Activated T-helper 2 cell treated with anti-CD3 and anti-CD28 coated beads, Interferon-gamma antibody, Interleukin-2, Interleukin-4, amounts not matched to agents 10 μg/mL and 5 μg/mL and 100 μg/mL, durations not matched to agents 14 hours and 24 hours and 36 hours (primary cell): ENCODE measurements at regions not wholly inside any gene's neighbourhood (a gene's known extent, or its start where the extent isn't known, plus 50 kb on each side); places are given as distances from the start of the nearest gene placed in this dataset.
"Not testable (repeated sequence)": the region's sequence is repeated elsewhere in the genome, so short reads cannot be mapped to it uniquely, and the experiment has no call there.

Experiments
- DNase-seq: peaks from one replicate; pipeline ENCODE4 v3.0.0; 2021; ENCODE audit warnings: low spot score
- H3K27ac Mint-ChIP-seq: one replicate; pipeline ENCODE4 v1.8.0; 2021; ENCODE audit warnings: mixed read lengths
- H3K27me3 Mint-ChIP-seq: one replicate; pipeline ENCODE4 v1.8.0; 2021; ENCODE audit warnings: low read depth, mixed read lengths
- H3K36me3 Mint-ChIP-seq: one replicate; pipeline ENCODE4 v1.8.0; 2021; ENCODE audit warnings: low read depth, mixed read lengths
- H3K4me1 Mint-ChIP-seq: one replicate; pipeline ENCODE4 v1.8.0; 2021; ENCODE audit warnings: low read depth, mixed read lengths
- H3K4me3 Mint-ChIP-seq: one replicate; pipeline ENCODE4 v1.8.0; 2021; ENCODE audit warnings: low read depth, mild to moderate bottlenecking, moderate library complexity, mixed read lengths
- H3K9me3 Mint-ChIP-seq: one replicate; pipeline ENCODE4 v1.8.0; 2021; ENCODE audit warnings: mixed read lengths
- intact Hi-C: fragments of 100-400 bp; cut with micrococcal nuclease; formaldehyde crosslinking; loops from one replicate; pipeline ENCODE4 v1.15.1; 2023

- Mint-ChIP-seq H3K4me1 (no peaks in the 10 kb centered on the region), H3K36me3 (no peaks in the 10 kb centered on the region), H3K27ac (no peak overlapping the region), H3K9me3 (no peaks in the 10 kb centered on the region), H3K4me3 (no peak overlapping the region), H3K27me3 (no peaks in the 10 kb centered on the region)
- DNase-seq: no peak
- intact Hi-C loops: no loop called here
Observed at GRCh38 chr5:120942596-120943350, 478.7 kb downstream of the PRR16 start.

DNA sequence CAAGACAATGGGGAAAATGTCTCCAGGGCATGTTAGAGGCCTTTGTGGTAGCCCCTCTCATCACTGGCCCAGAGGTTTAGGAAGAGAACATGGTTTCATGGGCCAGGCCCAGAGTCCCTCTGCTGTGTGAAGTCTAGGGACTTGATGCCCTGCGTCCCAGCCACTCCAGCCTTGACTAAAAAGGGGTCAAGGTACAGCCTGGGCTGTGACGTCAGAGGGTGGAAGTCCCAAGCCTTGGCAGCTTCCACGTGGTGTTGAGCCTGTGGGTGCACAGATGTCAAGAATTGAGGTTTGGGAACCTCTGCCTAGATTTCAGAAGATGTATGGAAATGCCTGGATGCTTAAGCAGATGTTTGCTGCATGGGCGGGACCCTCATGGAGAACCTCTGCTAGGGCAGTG lies 485.5 kb downstream of the PRR16 start:
- H3K4me3 Mint-ChIP-seq, H3K36me3 Mint-ChIP-seq, DNase-seq, H3K27ac Mint-ChIP-seq, intact Hi-C loops, H3K4me1 Mint-ChIP-seq, H3K27me3 Mint-ChIP-seq: not testable (repeated sequence)
- H3K9me3 Mint-ChIP-seq: peaks cover 30% of the 10 kb centered on the region

- H3K27me3 Mint-ChIP-seq, DNase-seq, H3K27ac Mint-ChIP-seq, intact Hi-C loops, H3K4me1 Mint-ChIP-seq, H3K36me3 Mint-ChIP-seq, H3K4me3 Mint-ChIP-seq: not testable (repeated sequence)
- H3K9me3 Mint-ChIP-seq: peaks cover 30% of the 10 kb centered on the region
Observed at GRCh38 chr5:120953445-120953844, 489.3 kb downstream of the PRR16 start.

GRCh38 chr5:120954255-120954654 lies 490.2 kb downstream of the PRR16 start:
- Mint-ChIP-seq H3K27me3 (no peaks in the 10 kb centered on the region), H3K36me3 (no peaks in the 10 kb centered on the region), H3K27ac (no peak overlapping the region), H3K4me3 (no peak overlapping the region), H3K4me1 (no peaks in the 10 kb centered on the region), H3K9me3 (peaks cover 28% of the 10 kb centered on the region)
- no peak for DNase-seq
- intact Hi-C loops: no loop called here

- no peak overlapping the region for H3K4me3 Mint-ChIP-seq
- no peaks in the 10 kb centered on the region for H3K4me1 Mint-ChIP-seq
- intact Hi-C loops: no loop called here
- no peaks in the 10 kb centered on the region for H3K36me3 Mint-ChIP-seq
- H3K9me3 Mint-ChIP-seq: peaks cover 33% of the 10 kb centered on the region
- no peaks in the 10 kb centered on the region for H3K27me3 Mint-ChIP-seq
- no peak for DNase-seq
- no peak overlapping the region for H3K27ac Mint-ChIP-seq
Observed at GRCh38 chr5:120955795-120956194, 491.7 kb downstream of the PRR16 start.

DNA sequence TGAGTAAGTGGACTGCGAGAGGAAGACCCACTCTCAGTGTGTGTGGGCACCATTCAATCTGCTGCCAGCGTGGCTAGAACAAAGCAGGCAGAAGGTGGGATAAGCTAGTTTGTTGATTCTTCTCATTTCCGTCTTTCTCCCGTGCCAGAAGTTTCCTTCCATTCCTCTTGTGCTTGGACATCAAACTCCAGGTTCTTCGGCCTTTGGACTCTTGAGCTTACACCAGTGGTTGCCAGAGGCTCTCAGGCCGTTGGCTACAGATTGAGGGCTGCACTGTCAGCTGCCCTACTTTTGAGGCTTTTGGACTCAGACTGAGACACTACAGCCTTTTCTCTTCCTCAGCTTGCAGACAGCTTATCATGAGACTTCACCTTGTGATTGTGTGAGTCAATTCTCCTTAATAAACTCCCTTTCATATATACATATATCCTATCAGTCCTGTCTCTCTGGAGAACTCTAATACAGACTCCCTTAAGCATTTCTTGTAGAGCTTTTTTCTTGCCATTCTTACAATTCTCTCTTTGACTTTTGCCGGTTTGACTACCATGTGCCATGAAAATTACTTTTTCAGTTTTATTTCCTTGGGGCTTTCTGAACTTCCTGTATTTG lies 494.9 kb downstream of the PRR16 start:
- no peak for DNase-seq
- no peak overlapping the region for H3K4me3 Mint-ChIP-seq
- no peaks in the 10 kb centered on the region for H3K4me1 Mint-ChIP-seq
- H3K9me3 Mint-ChIP-seq: peaks cover 12% of the 10 kb centered on the region
- intact Hi-C loops: no loop called here
- H3K36me3 Mint-ChIP-seq: no peaks in the 10 kb centered on the region
- no peak overlapping the region for H3K27ac Mint-ChIP-seq
- no peaks in the 10 kb centered on the region for H3K27me3 Mint-ChIP-seq

GRCh38 chr5:120960510-120960909 lies 496.4 kb downstream of the PRR16 start:
- no peaks in the 10 kb centered on the region for H3K36me3 Mint-ChIP-seq
- no peak for DNase-seq
- intact Hi-C loops: no loop called here
- no peak overlapping the region for H3K4me3 Mint-ChIP-seq
- H3K9me3 Mint-ChIP-seq: peaks cover 12% of the 10 kb centered on the region
- no peak overlapping the region for H3K27ac Mint-ChIP-seq
- no peaks in the 10 kb centered on the region for H3K4me1 Mint-ChIP-seq
- H3K27me3 Mint-ChIP-seq: no peaks in the 10 kb centered on the region

DNA sequence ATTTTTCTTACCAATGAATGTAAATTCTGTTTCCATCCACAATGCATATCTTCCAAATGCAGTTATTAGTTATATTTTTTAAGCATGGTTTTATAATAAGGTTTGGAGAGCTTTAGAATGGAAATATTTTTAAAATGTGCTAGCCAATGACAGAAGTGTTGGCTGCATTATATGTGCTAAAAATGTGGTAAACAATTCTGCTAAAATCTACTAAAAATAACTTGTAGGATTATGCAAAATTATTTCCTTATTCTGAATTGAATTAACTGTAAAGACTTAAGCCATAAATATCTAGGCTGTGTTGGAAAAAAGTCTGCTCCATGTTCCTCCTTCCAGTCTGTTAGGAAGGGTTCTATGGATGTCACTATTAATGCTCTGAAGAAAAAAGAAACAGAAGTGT lies 503.3 kb downstream of the PRR16 start:
- H3K4me1 Mint-ChIP-seq: no peaks in the 10 kb centered on the region
- no peak for DNase-seq
- H3K27ac Mint-ChIP-seq: no peak overlapping the region
- no peak overlapping the region for H3K4me3 Mint-ChIP-seq
- no peaks in the 10 kb centered on the region for H3K27me3 Mint-ChIP-seq
- no peaks in the 10 kb centered on the region for H3K36me3 Mint-ChIP-seq
- intact Hi-C loops: no loop called here
- peaks cover 8% of the 10 kb centered on the region for H3K9me3 Mint-ChIP-seq

- intact Hi-C loops: no loop called here
- H3K4me3 Mint-ChIP-seq: no peak overlapping the region
- H3K27me3 Mint-ChIP-seq: no peaks in the 10 kb centered on the region
- no peaks in the 10 kb centered on the region for H3K9me3 Mint-ChIP-seq
- no peaks in the 10 kb centered on the region for H3K4me1 Mint-ChIP-seq
- no peak overlapping the region for H3K27ac Mint-ChIP-seq
- no peak for DNase-seq
- no peaks in the 10 kb centered on the region for H3K36me3 Mint-ChIP-seq
Observed at GRCh38 chr5:120974690-120975089, 510.6 kb downstream of the PRR16 start.

DNA sequence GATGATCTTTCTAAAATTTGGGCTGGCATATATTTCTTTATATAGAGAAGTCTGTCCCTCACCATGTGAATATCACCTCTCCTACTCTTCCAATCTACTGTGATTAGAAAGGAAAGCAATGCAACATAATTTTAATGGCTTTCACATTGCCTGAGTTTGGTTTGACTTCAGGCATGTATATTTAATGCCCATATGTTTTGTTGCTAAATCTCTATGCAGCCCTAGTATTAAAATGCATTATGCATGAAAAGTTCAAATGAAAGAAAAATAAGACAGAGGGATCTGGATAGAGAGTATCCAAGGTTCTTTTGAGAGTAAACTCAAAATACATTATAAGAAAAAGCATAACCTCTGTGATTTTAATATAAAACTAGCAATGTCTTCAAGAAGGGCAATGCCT lies 518.3 kb downstream of the PRR16 start:
- H3K4me1 Mint-ChIP-seq: no peaks in the 10 kb centered on the region
- H3K27me3 Mint-ChIP-seq: no peaks in the 10 kb centered on the region
- H3K9me3 Mint-ChIP-seq: no peaks in the 10 kb centered on the region
- H3K4me3 Mint-ChIP-seq: no peak overlapping the region
- H3K27ac Mint-ChIP-seq: no peak overlapping the region
- H3K36me3 Mint-ChIP-seq: no peaks in the 10 kb centered on the region
- intact Hi-C loops: no loop called here
- DNase-seq: no peak

DNA sequence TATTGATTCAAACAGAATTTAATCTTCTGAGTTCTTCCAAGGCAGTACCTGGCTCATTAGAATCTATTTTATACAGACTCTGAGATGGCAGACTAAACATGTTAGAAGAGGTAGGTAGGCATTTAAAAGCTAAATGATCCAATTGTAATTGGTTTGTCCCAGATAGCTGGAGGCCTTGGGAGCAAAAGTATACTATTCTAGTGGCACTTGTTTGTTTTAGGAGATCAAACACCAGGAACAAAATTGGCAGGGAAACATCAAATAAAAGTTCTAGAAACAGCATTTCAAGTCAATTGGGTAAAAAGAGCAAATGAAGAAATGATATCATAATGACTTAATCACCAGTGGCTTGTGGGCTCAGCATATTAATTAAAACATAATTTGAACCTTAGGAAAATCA lies 521.4 kb downstream of the PRR16 start:
- no peaks in the 10 kb centered on the region for H3K4me1 Mint-ChIP-seq
- intact Hi-C loops: no loop called here
- H3K27ac Mint-ChIP-seq: no peak overlapping the region
- H3K9me3 Mint-ChIP-seq: no peaks in the 10 kb centered on the region
- H3K4me3 Mint-ChIP-seq: no peak overlapping the region
- H3K27me3 Mint-ChIP-seq: no peaks in the 10 kb centered on the region
- DNase-seq: no peak
- no peaks in the 10 kb centered on the region for H3K36me3 Mint-ChIP-seq

GRCh38 chr5:120988491-120988890 lies 524.4 kb downstream of the PRR16 start:
- Mint-ChIP-seq H3K4me1 (no peaks in the 10 kb centered on the region), H3K9me3 (no peaks in the 10 kb centered on the region), H3K4me3 (no peak overlapping the region), H3K27me3 (no peaks in the 10 kb centered on the region), H3K27ac (no peak overlapping the region), H3K36me3 (no peaks in the 10 kb centered on the region)
- DNase-seq: no peak
- intact Hi-C loops: no loop called here

DNA sequence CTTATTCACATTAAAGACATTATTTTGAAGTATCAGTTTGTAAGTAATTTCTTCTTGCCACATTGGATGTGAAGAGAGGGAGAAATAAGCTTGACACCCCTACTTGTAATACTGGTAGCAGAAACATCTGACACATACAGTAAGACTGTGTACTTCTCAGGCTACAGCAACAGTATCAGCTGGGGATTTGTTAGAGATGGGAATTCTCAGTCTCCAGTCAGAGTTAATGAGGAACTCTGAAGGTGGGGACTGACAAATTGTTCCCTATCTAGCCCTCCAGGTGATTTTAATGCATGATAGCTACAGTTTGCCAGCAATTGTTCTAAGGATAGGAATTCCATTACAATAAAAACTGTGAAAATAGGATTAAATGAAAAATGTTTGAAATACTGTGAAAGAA lies 524.8 kb downstream of the PRR16 start:
- Mint-ChIP-seq H3K27me3 (no peaks in the 10 kb centered on the region), H3K4me3 (no peak overlapping the region), H3K9me3 (no peaks in the 10 kb centered on the region), H3K4me1 (no peaks in the 10 kb centered on the region), H3K36me3 (no peaks in the 10 kb centered on the region), H3K27ac (no peak overlapping the region)
- intact Hi-C loops: no loop called here
- no peak for DNase-seq
